Upper lobe of left lung (tissue), 6 donors: ENCODE measurements at regions not wholly inside any gene's neighbourhood (a gene's known extent, or its start where the extent isn't known, plus 50 kb on each side); places are given as distances from the start of the nearest gene placed in this dataset.

Source experiments
- ATAC-seq, 2 donors: fragments of 200-7000 bp; cut with Tn5 transposase; one replicate each; pipeline ENCODE4 v1.9.1; 2022; ENCODE audit warnings: mild to moderate bottlenecking in 2 of 2, moderate library complexity in 2 of 2; ENCODE audit not compliant: low FRiP score in 2 of 2
- DNase-seq, 2 donors: peaks; one replicate each; pipeline ENCODE4 v3.0.0-alpha.2; 2019 to 2020
- H3K27ac ChIP-seq, 4 donors: fragments of 200-600 bp; sonication (generic); one replicate each; pipeline ENCODE4 v1.5.1; 2016 to 2019
- H3K27me3 ChIP-seq, 4 donors: fragments of 200-600 bp; sonication (generic); one replicate each; pipeline ENCODE4 v1.5.1; 2017 to 2019
- H3K36me3 ChIP-seq, 4 donors: fragments of 200-600 bp; sonication (generic); one replicate each; pipeline ENCODE4 v1.5.1; 2016 to 2019
- H3K4me1 ChIP-seq, 4 donors: fragments of 200-600 bp; sonication (generic); one replicate each; pipeline ENCODE4 v1.5.1; 2018 to 2019
- H3K4me3 ChIP-seq, 4 donors: fragments of 200-600 bp; sonication (generic); one replicate each; pipeline ENCODE4 v1.5.1; 2017 to 2019; ENCODE audit warnings: mild to moderate bottlenecking in 2 of 4, moderate library complexity in 1 of 4
- H3K9me3 ChIP-seq, 4 donors: fragments of 200-600 bp; sonication (generic); one replicate each; pipeline ENCODE4 v1.5.1; 2018 to 2019
- CTCF ChIP-seq, 6 experiments: fragments of 450-650 bp in 4 of 6; fragments of 200-600 bp in 2 of 6; sonication (generic) in 2 of 6; IDR thresholded peaks; one replicate each; pipeline ENCODE4 v1.5.1; 2016 to 2019; ENCODE audit warnings: antibody characterized with exemption in 6 of 6
- EP300 ChIP-seq, 4 donors: sonication (generic); formaldehyde crosslinking; IDR thresholded peaks; one replicate each; pipeline ENCODE4 v1.5.1; 2017; ENCODE audit warnings: antibody characterized with exemption in 4 of 4, control low read depth in 2 of 4
- POLR2A ChIP-seq, 4 donors: fragments of 450-650 bp; IDR thresholded peaks; one replicate each; pipeline ENCODE4 v1.5.1; 2016 to 2017; ENCODE audit warnings: antibody characterized with exemption in 4 of 4, mild to moderate bottlenecking in 2 of 4
- POLR2AphosphoS5 ChIP-seq, 2 donors: sonication (generic); formaldehyde crosslinking; IDR thresholded peaks; one replicate each; pipeline ENCODE4 v1.5.1; 2017; ENCODE audit warnings: antibody characterized with exemption in 2 of 2
- WGBS, 2 donors: methylation state at CpG; one replicate each; pipeline ENCODE4 v1.1.5; 2017 to 2018; 5-methylcytosine and 5-hydroxymethylcytosine counted together
- donor health status: DM: no; HTN: no; CAD: no; lungs with moderate emphysema.
- donor health status: DM: no; HTN: yes; CAD: no; lungs with severe emphysema.

- H3K4me3 ChIP-seq: no peak overlapping the region
- H3K27ac ChIP-seq: no peak overlapping the region
- no peak for ATAC-seq
- no peak for DNase-seq
- H3K9me3 ChIP-seq: no peaks in the 10 kb centered on the region
- H3K36me3 ChIP-seq: no peaks in the 10 kb centered on the region
- H3K4me1 ChIP-seq: peaks cover 0 to under 1% (median 0%) of the 10 kb centered on the region in 4 donors
- no peak for TF ChIP-seq POLR2AphosphoS5 (IDR thresholded peaks at IDR 0.05)
- no peak for TF ChIP-seq CTCF (IDR thresholded peaks at IDR 0.05)
- no peak for TF ChIP-seq POLR2A (IDR thresholded peaks at IDR 0.05)
- TF ChIP-seq EP300 (IDR thresholded peaks at IDR 0.05): no peak
- WGBS, 2 donors: 69 to 79% methylated on average over 3 of the region's 3 CpGs
- no peaks in the 10 kb centered on the region for H3K27me3 ChIP-seq
Observed at GRCh38 chr7:12800486-12800885, 113.1 kb downstream of the ARL4A start.

GRCh38 chr7:12801107-12801506, 113.7 kb downstream of the ARL4A start:
- H3K36me3 ChIP-seq: no peaks in the 10 kb centered on the region

GRCh38 chr7:12802070-12802469, 114.6 kb downstream of the ARL4A start:
- peaks cover 0 to 3% (median 0%) of the 10 kb centered on the region in 4 donors for H3K4me1 ChIP-seq
- TF ChIP-seq CTCF (IDR thresholded peaks at IDR 0.05): no peak
- no peak for TF ChIP-seq EP300 (IDR thresholded peaks at IDR 0.05)
- TF ChIP-seq POLR2A (IDR thresholded peaks at IDR 0.05): no peak
- TF ChIP-seq POLR2AphosphoS5 (IDR thresholded peaks at IDR 0.05): no peak
- no peaks in the 10 kb centered on the region for H3K9me3 ChIP-seq
- 62 to 79% methylated on average over 2 of the region's 2 CpGs for WGBS, 2 donors
- H3K27ac ChIP-seq: no peak overlapping the region
- DNase-seq (no peak), ATAC-seq (no peak)
- no peaks in the 10 kb centered on the region for H3K36me3 ChIP-seq
- H3K27me3 ChIP-seq: no peaks in the 10 kb centered on the region
- no peak overlapping the region for H3K4me3 ChIP-seq

More at GRCh38 chr7:12801107-12801506, 113.7 kb downstream of the ARL4A start:
- TF ChIP-seq POLR2AphosphoS5 (IDR thresholded peaks at IDR 0.05): no peak
- no peak for TF ChIP-seq POLR2A (IDR thresholded peaks at IDR 0.05)
- no peak for TF ChIP-seq EP300 (IDR thresholded peaks at IDR 0.05)
- TF ChIP-seq CTCF (IDR thresholded peaks at IDR 0.05): no peak
- Histone ChIP-seq H3K4me1 (peaks cover 0 to 3% (median 0%) of the 10 kb centered on the region in 4 donors), H3K9me3 (no peaks in the 10 kb centered on the region), H3K27ac (no peak overlapping the region), H3K4me3 (no peak overlapping the region), H3K27me3 (no peaks in the 10 kb centered on the region)
- WGBS, 2 donors: 83 to 85% methylated on average over 4 of the region's 4 CpGs
- DNase-seq: no peak
- no peak for ATAC-seq

GRCh38 chr7:12803542-12803941, 116.1 kb downstream of the ARL4A start:
- H3K27ac ChIP-seq: no peak overlapping the region
- ATAC-seq: no peak
- no peak for DNase-seq
- TF ChIP-seq POLR2AphosphoS5 (IDR thresholded peaks at IDR 0.05) (no peak), EP300 (IDR thresholded peaks at IDR 0.05) (no peak), POLR2A (IDR thresholded peaks at IDR 0.05) (no peak), CTCF (IDR thresholded peaks at IDR 0.05) (no peak)
- no peak overlapping the region for H3K4me3 ChIP-seq
- WGBS, 2 donors: 70 to 76% methylated on average over 7 of the region's 7 CpGs
- H3K27me3 ChIP-seq: no peaks in the 10 kb centered on the region
- no peaks in the 10 kb centered on the region for H3K36me3 ChIP-seq
- peaks cover 0 to 3% (median 0%) of the 10 kb centered on the region in 4 donors for H3K4me1 ChIP-seq
- H3K9me3 ChIP-seq: no peaks in the 10 kb centered on the region

- no peaks in the 10 kb centered on the region for H3K27me3 ChIP-seq
- no peak overlapping the region for H3K4me3 ChIP-seq
- H3K27ac ChIP-seq: no peak overlapping the region
- no peaks in the 10 kb centered on the region for H3K9me3 ChIP-seq
- 82 to 89% methylated on average over 1 of the region's 1 CpG for WGBS, 2 donors
- H3K4me1 ChIP-seq: peaks cover 0 to 3% (median 0%) of the 10 kb centered on the region in 4 donors
- TF ChIP-seq POLR2AphosphoS5 (IDR thresholded peaks at IDR 0.05): no peak
- no peak for DNase-seq
- ATAC-seq: no peak
- no peaks in the 10 kb centered on the region for H3K36me3 ChIP-seq
Observed at GRCh38 chr7:12805518-12805928, 118.1 kb downstream of the ARL4A start.
